ENCODE measurements at regions not wholly inside any gene's neighbourhood (a gene's known extent, or its start where the extent isn't known, plus 50 kb on each side); places are given as distances from the start of the nearest gene placed in this dataset.

DNA sequence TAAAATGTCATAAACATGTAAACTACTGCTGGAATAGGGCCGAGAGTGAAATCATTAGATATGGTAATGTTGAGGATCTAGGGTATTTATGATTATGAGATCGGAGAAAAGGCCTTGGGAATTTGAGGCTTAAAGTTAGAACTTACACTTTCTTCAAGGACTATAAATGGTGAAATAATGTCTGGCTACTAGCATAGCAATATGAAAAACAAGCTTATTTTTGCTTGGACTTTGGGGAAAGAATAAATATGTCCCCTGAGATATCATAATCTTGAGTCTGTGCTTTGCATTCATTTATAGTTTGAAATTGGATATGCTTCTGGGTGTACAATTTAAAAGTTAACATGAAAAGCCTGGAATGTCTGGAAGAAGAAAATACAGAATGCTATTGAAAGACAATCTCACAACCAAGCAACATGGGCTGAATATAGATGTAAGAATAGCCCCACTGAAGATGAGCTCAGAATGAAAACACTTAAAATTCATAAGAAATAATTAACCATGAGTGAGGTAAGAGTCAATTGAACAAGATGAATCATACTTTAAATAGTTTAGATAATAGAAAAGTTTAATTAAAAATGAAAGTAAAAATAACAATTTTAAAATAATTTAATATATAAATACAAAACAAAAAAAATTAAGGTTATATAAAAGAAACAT is 1555.4 kb upstream of the MIR17HG start:
- ChIA-PET POLR2A (ENCODE audit: low non-redundant PET) (no interaction called here), CTCF (no interaction called here)
- Histone ChIP-seq H3K4me3 (ENCODE audit: low read depth, low read length, poor library complexity, severe bottlenecking) (no peak overlapping the region), H3K27ac (ENCODE audit: low read depth, low read length, poor library complexity, severe bottlenecking) (no peak overlapping the region), H3K9me3 (ENCODE audit: low read depth, low read length, poor library complexity, severe bottlenecking) (no peaks in the 10 kb centered on the region), H3K27me3 (replicated peaks; ENCODE audit: insufficient read depth, low read depth, low read length, poor library complexity) (no peaks in the 10 kb centered on the region), H3K36me3 (ENCODE audit: insufficient read depth, low read length, poor library complexity, severe bottlenecking) (no peaks in the 10 kb centered on the region), H3K4me1 (ENCODE audit: insufficient read depth, low read length, poor library complexity, severe bottlenecking) (no peaks in the 10 kb centered on the region)
- BruUV-seq (replicated peaks): no TSS peak
- intact Hi-C loops (cut with micrococcal nuclease; ENCODE audit: unreplicated experiment): no loop called here
- TF ChIP-seq, protein P1, sequence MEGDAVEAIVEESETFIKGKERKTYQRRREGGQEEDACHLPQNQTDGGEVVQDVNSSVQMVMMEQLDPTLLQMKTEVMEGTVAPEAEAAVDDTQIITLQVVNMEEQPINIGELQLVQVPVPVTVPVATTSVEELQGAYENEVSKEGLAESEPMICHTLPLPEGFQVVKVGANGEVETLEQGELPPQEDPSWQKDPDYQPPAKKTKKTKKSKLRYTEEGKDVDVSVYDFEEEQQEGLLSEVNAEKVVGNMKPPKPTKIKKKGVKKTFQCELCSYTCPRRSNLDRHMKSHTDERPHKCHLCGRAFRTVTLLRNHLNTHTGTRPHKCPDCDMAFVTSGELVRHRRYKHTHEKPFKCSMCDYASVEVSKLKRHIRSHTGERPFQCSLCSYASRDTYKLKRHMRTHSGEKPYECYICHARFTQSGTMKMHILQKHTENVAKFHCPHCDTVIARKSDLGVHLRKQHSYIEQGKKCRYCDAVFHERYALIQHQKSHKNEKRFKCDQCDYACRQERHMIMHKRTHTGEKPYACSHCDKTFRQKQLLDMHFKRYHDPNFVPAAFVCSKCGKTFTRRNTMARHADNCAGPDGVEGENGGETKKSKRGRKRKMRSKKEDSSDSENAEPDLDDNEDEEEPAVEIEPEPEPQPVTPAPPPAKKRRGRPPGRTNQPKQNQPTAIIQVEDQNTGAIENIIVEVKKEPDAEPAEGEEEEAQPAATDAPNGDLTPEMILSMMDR (conservative IDR thresholded peaks at IDR 0.05; ENCODE audit: low read depth, low read length): no peak
- no peak for TF ChIP-seq EZH2 (IDR thresholded peaks at IDR 0.05; ENCODE audit: borderline replicate concordance, low read depth, low read length, poor library complexity, severe bottlenecking)
- no peak for DNase-seq (ENCODE audit: low spot score)

DNA sequence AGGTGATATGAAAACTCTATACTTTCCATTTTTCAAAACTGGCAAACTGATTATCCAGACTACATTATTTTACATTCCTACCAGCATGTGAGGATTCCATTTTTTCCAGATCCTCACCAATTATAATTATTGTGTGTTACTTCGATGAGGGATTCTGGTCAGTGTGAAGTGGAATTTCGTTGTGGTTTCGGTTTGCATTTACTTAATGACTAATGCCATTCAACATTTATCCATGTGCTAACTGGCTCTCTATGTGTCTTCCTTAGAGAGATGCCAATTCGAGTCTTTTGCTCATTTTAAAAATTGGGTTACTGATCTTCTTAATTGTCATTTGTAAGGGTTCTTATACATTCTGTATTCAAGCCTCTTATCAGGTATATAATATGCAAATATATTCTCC is 1551.3 kb upstream of the MIR17HG start:
- CTCF ChIA-PET: no interaction called here
- POLR2A ChIA-PET (ENCODE audit: low non-redundant PET): no interaction called here
- intact Hi-C loops (cut with micrococcal nuclease; ENCODE audit: unreplicated experiment): no loop called here
- TF ChIP-seq EZH2 (IDR thresholded peaks at IDR 0.05; ENCODE audit: borderline replicate concordance, low read depth, low read length, poor library complexity, severe bottlenecking): no peak
- TF ChIP-seq, protein P1 (conservative IDR thresholded peaks at IDR 0.05; ENCODE audit: low read depth, low read length): no peak
- Histone ChIP-seq H3K9me3 (ENCODE audit: low read depth, low read length, poor library complexity, severe bottlenecking) (no peaks in the 10 kb centered on the region), H3K4me3 (ENCODE audit: low read depth, low read length, poor library complexity, severe bottlenecking) (no peak overlapping the region), H3K36me3 (ENCODE audit: insufficient read depth, low read length, poor library complexity, severe bottlenecking) (no peaks in the 10 kb centered on the region), H3K27ac (ENCODE audit: low read depth, low read length, poor library complexity, severe bottlenecking) (no peak overlapping the region), H3K27me3 (replicated peaks; ENCODE audit: insufficient read depth, low read depth, low read length, poor library complexity) (no peaks in the 10 kb centered on the region), H3K4me1 (ENCODE audit: insufficient read depth, low read length, poor library complexity, severe bottlenecking) (no peaks in the 10 kb centered on the region)
- no peak for DNase-seq (ENCODE audit: low spot score)
- BruUV-seq (replicated peaks): no TSS peak

DNA sequence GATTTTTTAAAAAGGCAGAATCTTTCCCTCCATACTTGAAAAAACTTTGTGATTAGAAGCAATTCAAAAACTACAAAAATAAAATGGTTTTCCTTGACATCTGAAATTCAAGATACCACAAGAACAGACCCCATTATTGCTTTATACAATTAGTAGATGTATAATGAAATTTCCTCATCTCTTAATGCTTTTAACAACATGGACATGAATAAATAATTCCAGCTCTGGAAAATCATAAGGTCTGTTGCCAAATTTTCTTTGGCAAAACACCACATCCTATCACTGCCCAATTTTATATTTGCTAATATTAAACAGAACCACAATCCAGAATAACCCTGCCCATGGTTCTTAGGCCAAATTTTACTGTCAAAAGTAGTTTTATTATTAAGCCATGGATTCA is 1543.6 kb upstream of the MIR17HG start:
- Histone ChIP-seq H3K4me3 (ENCODE audit: low read depth, low read length, poor library complexity, severe bottlenecking) (no peak overlapping the region), H3K36me3 (ENCODE audit: insufficient read depth, low read length, poor library complexity, severe bottlenecking) (no peaks in the 10 kb centered on the region), H3K9me3 (ENCODE audit: low read depth, low read length, poor library complexity, severe bottlenecking) (no peaks in the 10 kb centered on the region), H3K27me3 (replicated peaks; ENCODE audit: insufficient read depth, low read depth, low read length, poor library complexity) (no peaks in the 10 kb centered on the region), H3K4me1 (ENCODE audit: insufficient read depth, low read length, poor library complexity, severe bottlenecking) (no peaks in the 10 kb centered on the region), H3K27ac (ENCODE audit: low read depth, low read length, poor library complexity, severe bottlenecking) (no peak overlapping the region)
- CTCF ChIA-PET: no interaction called here
- POLR2A ChIA-PET (ENCODE audit: low non-redundant PET): no interaction called here
- TF ChIP-seq, protein P1 (conservative IDR thresholded peaks at IDR 0.05; ENCODE audit: low read depth, low read length): no peak
- no peak for TF ChIP-seq EZH2 (IDR thresholded peaks at IDR 0.05; ENCODE audit: borderline replicate concordance, low read depth, low read length, poor library complexity, severe bottlenecking)
- intact Hi-C loops (cut with micrococcal nuclease; ENCODE audit: unreplicated experiment): no loop called here
- BruUV-seq (replicated peaks): no TSS peak
- no peak for DNase-seq (ENCODE audit: low spot score)

All from A673 (cell line).